ENCODE measurements at regions not wholly inside any gene's neighbourhood (a gene's known extent, or its start where the extent isn't known, plus 50 kb on each side); places are given as distances from the start of the nearest gene placed in this dataset.

DNA sequence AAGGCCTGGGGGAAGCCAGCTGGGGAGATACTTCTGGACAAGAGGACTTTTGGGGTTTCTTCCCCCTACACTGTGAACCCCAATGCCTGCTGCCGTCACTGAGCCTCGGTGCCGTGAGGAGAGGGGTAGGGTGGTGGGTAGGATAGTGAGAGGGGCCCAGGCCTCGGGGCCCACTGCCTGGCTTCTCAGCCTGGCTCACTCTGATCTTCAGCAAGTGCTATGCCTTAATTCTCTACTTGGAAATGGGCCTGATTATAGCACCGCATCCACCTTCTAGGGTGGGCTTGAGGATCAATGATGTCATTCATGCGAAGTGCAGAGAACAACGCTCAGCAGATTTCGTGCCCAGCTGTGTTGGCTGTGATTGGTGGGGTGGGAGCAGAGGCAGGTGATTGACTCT lies 76.7 kb upstream of the NECTIN1 start:
- no peak for ATAC-seq
- Histone ChIP-seq H3K9me1 (ENCODE audit: control insufficient read depth, insufficient read depth, low read length) (no peaks in the 10 kb centered on the region), H3K36me3 (ENCODE audit: control insufficient read depth, insufficient read depth, low read length) (no peaks in the 10 kb centered on the region), H3K27ac (ENCODE audit: extremely low read depth, low read depth, low read length) (no peak overlapping the region), H3K9me3 (replicated peaks; ENCODE audit: control insufficient read depth, insufficient read depth, low read depth, low read length) (no peaks in the 10 kb centered on the region), H3K4me1 (replicated peaks in 1 of 2; ENCODE audit: control insufficient read depth in 2 of 2, insufficient read depth in 2 of 2, low read length in 2 of 2) (no peaks in the 10 kb centered on the region; a peak in 1 of 5 replicates), H3K79me2 (ENCODE audit: control insufficient read depth, insufficient read depth, low read length) (no peaks in the 10 kb centered on the region), H3K9ac (ENCODE audit: insufficient read depth in 1 of 2, low read depth in 2 of 2, low read length in 2 of 2) (no peak overlapping the region), H3K4me2 (ENCODE audit: insufficient read depth, low read length) (no peak overlapping the region), H2AFZ (ENCODE audit: low read depth, low read length) (no peak overlapping the region), H4K20me1 (replicated peaks; ENCODE audit: control insufficient read depth, insufficient read depth, low read length) (peaks cover 8% of the 10 kb centered on the region), H3K4me3 (no peak overlapping the region), H3K27me3 (ENCODE audit: control insufficient read depth in 2 of 2, insufficient read depth in 2 of 2, low read length in 2 of 2) (peaks cover 0 to 51% of the 10 kb centered on the region in 2 experiments; a peak in 3 of 5 replicates)
- intact Hi-C loops (cut with micrococcal nuclease) (no loop called here), in situ Hi-C loops (cut with MboI) (no loop called here)
- TF ChIP-seq POLR3G (IDR thresholded peaks at IDR 0.05; ENCODE audit: extremely low read depth, insufficient read length, insufficient replicate concordance), result no peak
- TF ChIP-seq, protein P1, sequence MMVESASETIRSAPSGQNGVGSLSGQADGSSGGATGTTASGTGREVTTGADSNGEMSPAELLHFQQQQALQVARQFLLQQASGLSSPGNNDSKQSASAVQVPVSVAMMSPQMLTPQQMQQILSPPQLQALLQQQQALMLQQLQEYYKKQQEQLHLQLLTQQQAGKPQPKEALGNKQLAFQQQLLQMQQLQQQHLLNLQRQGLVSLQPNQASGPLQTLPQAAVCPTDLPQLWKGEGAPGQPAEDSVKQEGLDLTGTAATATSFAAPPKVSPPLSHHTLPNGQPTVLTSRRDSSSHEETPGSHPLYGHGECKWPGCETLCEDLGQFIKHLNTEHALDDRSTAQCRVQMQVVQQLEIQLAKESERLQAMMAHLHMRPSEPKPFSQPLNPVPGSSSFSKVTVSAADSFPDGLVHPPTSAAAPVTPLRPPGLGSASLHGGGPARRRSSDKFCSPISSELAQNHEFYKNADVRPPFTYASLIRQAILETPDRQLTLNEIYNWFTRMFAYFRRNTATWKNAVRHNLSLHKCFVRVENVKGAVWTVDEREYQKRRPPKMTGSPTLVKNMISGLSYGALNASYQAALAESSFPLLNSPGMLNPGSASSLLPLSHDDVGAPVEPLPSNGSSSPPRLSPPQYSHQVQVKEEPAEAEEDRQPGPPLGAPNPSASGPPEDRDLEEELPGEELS (CRISPR knock-in tag; IDR thresholded peaks at IDR 0.05; ENCODE audit: borderline replicate concordance), result no peak
- TF ChIP-seq RFX7 (CRISPR knock-in tag; IDR thresholded peaks at IDR 0.05), result no peak
- TF ChIP-seq, protein P2, sequence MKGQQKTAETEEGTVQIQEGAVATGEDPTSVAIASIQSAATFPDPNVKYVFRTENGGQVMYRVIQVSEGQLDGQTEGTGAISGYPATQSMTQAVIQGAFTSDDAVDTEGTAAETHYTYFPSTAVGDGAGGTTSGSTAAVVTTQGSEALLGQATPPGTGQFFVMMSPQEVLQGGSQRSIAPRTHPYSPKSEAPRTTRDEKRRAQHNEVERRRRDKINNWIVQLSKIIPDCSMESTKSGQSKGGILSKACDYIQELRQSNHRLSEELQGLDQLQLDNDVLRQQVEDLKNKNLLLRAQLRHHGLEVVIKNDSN (CRISPR knock-in tag; IDR thresholded peaks at IDR 0.05), result no peak
- TF ChIP-seq MEIS2 (IDR thresholded peaks at IDR 0.05; ENCODE audit: partially characterized antibody), result no peak
- TF ChIP-seq, protein P3, sequence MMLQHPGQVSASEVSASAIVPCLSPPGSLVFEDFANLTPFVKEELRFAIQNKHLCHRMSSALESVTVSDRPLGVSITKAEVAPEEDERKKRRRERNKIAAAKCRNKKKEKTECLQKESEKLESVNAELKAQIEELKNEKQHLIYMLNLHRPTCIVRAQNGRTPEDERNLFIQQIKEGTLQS (IDR thresholded peaks at IDR 0.05), result no peak
- TF ChIP-seq, protein P3 (CRISPR knock-in tag; conservative IDR thresholded peaks at IDR 0.05), result no peak
- no peak for TF ChIP-seq ZNF766 (CRISPR knock-in tag; conservative IDR thresholded peaks at IDR 0.05)
- TF ChIP-seq NFIX (CRISPR knock-in tag; IDR thresholded peaks at IDR 0.05; ENCODE audit: low read depth), result no peak
- TF ChIP-seq, protein P4, sequence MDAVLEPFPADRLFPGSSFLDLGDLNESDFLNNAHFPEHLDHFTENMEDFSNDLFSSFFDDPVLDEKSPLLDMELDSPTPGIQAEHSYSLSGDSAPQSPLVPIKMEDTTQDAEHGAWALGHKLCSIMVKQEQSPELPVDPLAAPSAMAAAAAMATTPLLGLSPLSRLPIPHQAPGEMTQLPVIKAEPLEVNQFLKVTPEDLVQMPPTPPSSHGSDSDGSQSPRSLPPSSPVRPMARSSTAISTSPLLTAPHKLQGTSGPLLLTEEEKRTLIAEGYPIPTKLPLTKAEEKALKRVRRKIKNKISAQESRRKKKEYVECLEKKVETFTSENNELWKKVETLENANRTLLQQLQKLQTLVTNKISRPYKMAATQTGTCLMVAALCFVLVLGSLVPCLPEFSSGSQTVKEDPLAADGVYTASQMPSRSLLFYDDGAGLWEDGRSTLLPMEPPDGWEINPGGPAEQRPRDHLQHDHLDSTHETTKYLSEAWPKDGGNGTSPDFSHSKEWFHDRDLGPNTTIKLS (IDR thresholded peaks at IDR 0.05; ENCODE audit: borderline replicate concordance, low read depth), result no peak
- TF ChIP-seq TARDBP (IDR thresholded peaks at IDR 0.05), result no peak
- TF ChIP-seq RUNX1 (IDR thresholded peaks at IDR 0.05; ENCODE audit: low read depth), result no peak
- no peak for DNase-seq (ENCODE audit: extremely low read depth in 1 of 4, low spot score in 3 of 4)
- no peak for FAIRE-seq
- CTCF ChIA-PET (ENCODE audit: low intra/inter-chr PET ratio), result no interaction called here
- POLR2A ChIA-PET, result interaction anchor here (0.6 kb wide), 1 partner anchor 12 kb away, joined by 4 read pairs; no protein-coding TSS in a partner anchor
- BruUV-seq (replicated peaks), result no TSS peak
- WGBS (ENCODE audit: insufficient coverage, low coverage, missing lambda C conversion rate), result 1% methylated on average over 6 of the region's 8 CpGs

Measured in K562 (cell line).